Right lobe of liver (tissue), 6 donors: ENCODE measurements at regions not wholly inside any gene's neighbourhood (a gene's known extent, or its start where the extent isn't known, plus 50 kb on each side); places are given as distances from the start of the nearest gene placed in this dataset.

Experiments used
- ATAC-seq, 4 donors: fragments of 200-7000 bp; cut with Tn5 transposase; one replicate each; pipeline ENCODE4 v1.9.1; 2020; ENCODE audit warnings: mild to moderate bottlenecking in 4 of 4, moderate library complexity in 4 of 4
- DNase-seq, 3 donors: peaks; one replicate each; pipeline ENCODE4 v3.0.0-alpha.2; 2020
- H3K27ac ChIP-seq, 3 donors: fragments of 200-600 bp; one replicate each; pipeline ENCODE4 v1.8.0; 2022
- H3K27me3 ChIP-seq, 2 donors: fragments of 200-600 bp; one replicate each; pipeline ENCODE4 v1.8.0; 2022
- H3K36me3 ChIP-seq, 4 donors: fragments of 200-600 bp; sonication (generic) in 1 of 4; one replicate each; pipeline versions ENCODE4 v1.5.1 to v1.8.0; 2017 to 2022; ENCODE audit warnings: control low read depth in 1 of 4
- H3K4me1 ChIP-seq, 4 donors: fragments of 200-600 bp; sonication (generic) in 1 of 4; one replicate each; pipeline versions ENCODE4 v1.5.1 to v1.8.0; 2017 to 2022; ENCODE audit warnings: control low read depth in 1 of 4
- H3K4me3 ChIP-seq, 3 donors: fragments of 200-600 bp; one replicate each; pipeline ENCODE4 v1.8.0; 2022
- H3K9me3 ChIP-seq, 4 donors: fragments of 200-600 bp; sonication (generic) in 1 of 4; one replicate each; pipeline versions ENCODE4 v1.5.1 to v1.8.0; 2017 to 2022; ENCODE audit warnings: control low read depth in 1 of 4
- CTCF ChIP-seq, 4 donors: fragments of 200-600 bp in 3 of 4; fragments of 450-650 bp in 1 of 4; IDR thresholded peaks; one replicate each; pipeline versions ENCODE4 v1.5.1 to v1.8.0; 2016 to 2022; ENCODE audit warnings: antibody characterized with exemption in 4 of 4, mild to moderate bottlenecking in 2 of 4
- POLR2A ChIP-seq: fragments of 450-650 bp; IDR thresholded peaks from one replicate; pipeline ENCODE4 v1.6.1; 2017; ENCODE audit warnings: antibody characterized with exemption, mild to moderate bottlenecking
- WGBS: methylation state at CpG from one replicate; pipeline ENCODE4 v1.1.6; 2018; ENCODE audit warnings: low coverage, low lambda C conversion rate; ENCODE audit not compliant: insufficient coverage; ENCODE audit errors: missing lambda C conversion rate; 5-methylcytosine and 5-hydroxymethylcytosine counted together
- intact Hi-C, 2 donors: fragments of 100-400 bp; cut with DNase I; formaldehyde crosslinking; loops; one replicate each; pipeline versions ENCODE4 v1.11.2 to v1.14.1; 2022
- donor health status: DM: no; HTN: yes; CAD: no.
- donor health status: DM: no; HTN: no; CAD: no.
- donor health status: DM: no; HTN: no; CAD: no.
- donor health status: DM: no; HTN: yes; CAD: no.
- donor health status: DM: no; HTN: yes; CAD: no.

- H3K27me3 ChIP-seq, result no peaks in the 10 kb centered on the region
- TF ChIP-seq CTCF (IDR thresholded peaks at IDR 0.05) (no peak), POLR2A (no peak)
- 31% methylated on average over 10 of the region's 10 CpGs for WGBS
- intact Hi-C loops, result no loop called here
- H3K4me3 ChIP-seq, result no peak overlapping the region
- no peak overlapping the region for H3K27ac ChIP-seq
- no peaks in the 10 kb centered on the region for H3K9me3 ChIP-seq
- DNase-seq, result no peak
- ATAC-seq, result no peak
- no peaks in the 10 kb centered on the region for H3K4me1 ChIP-seq
- no peaks in the 10 kb centered on the region for H3K36me3 ChIP-seq
These were observed 164.3 kb downstream of the SMC2 start for GRCh38 chr9:104258296-104259011.

- Histone ChIP-seq H3K4me3 (no peak overlapping the region), H3K9me3 (no peaks in the 10 kb centered on the region), H3K27ac (no peak overlapping the region), H3K4me1 (no peaks in the 10 kb centered on the region), H3K36me3 (no peaks in the 10 kb centered on the region), H3K27me3 (no peaks in the 10 kb centered on the region)
- 71% methylated on average over 3 of the region's 3 CpGs for WGBS
- DNase-seq (no peak), ATAC-seq (no peak)
- no peak for TF ChIP-seq CTCF (IDR thresholded peaks at IDR 0.05)
- no peak for TF ChIP-seq POLR2A
- intact Hi-C loops, result no loop called here
These were observed 165.9 kb downstream of the SMC2 start for GRCh38 chr9:104260004-104260403.

- no peak for TF ChIP-seq POLR2A
- no peak for TF ChIP-seq CTCF (IDR thresholded peaks at IDR 0.05)
- Histone ChIP-seq H3K4me3 (no peak overlapping the region), H3K9me3 (no peaks in the 10 kb centered on the region), H3K36me3 (no peaks in the 10 kb centered on the region), H3K4me1 (no peaks in the 10 kb centered on the region), H3K27me3 (no peaks in the 10 kb centered on the region), H3K27ac (no peak overlapping the region)
- WGBS, result 78% methylated on average over 2 of the region's 2 CpGs
- no peak for DNase-seq
- intact Hi-C loops, result no loop called here
- no peak for ATAC-seq
These were observed 169.8 kb downstream of the SMC2 start for GRCh38 chr9:104263942-104264341.

GRCh38 chr9:104264431-104264830, 170.3 kb downstream of the SMC2 start:
- TF ChIP-seq POLR2A (no peak), CTCF (IDR thresholded peaks at IDR 0.05) (no peak)
- Histone ChIP-seq H3K9me3 (no peaks in the 10 kb centered on the region), H3K27me3 (no peaks in the 10 kb centered on the region), H3K4me1 (peaks cover 0 to 5% (median 2%) of the 10 kb centered on the region in 4 donors), H3K4me3 (no peak overlapping the region), H3K36me3 (no peaks in the 10 kb centered on the region), H3K27ac (no peak overlapping the region)
- WGBS, result 29% methylated on average over 1 of the region's 1 CpG
- DNase-seq (no peak), ATAC-seq (no peak)
- intact Hi-C loops, result no loop called here

GRCh38 chr9:104269374-104269773, 175.3 kb downstream of the SMC2 start:
- DNase-seq (no peak), ATAC-seq (peak in 1 of 4 donors; percentile 71)
- intact Hi-C loops, result no loop called here
- Histone ChIP-seq H3K4me3 (no peak overlapping the region), H3K27me3 (no peaks in the 10 kb centered on the region), H3K4me1 (peaks cover 0 to 25% (median 6%) of the 10 kb centered on the region in 4 donors), H3K27ac (no peak overlapping the region), H3K9me3 (no peaks in the 10 kb centered on the region), H3K36me3 (no peaks in the 10 kb centered on the region)
- no peak for TF ChIP-seq CTCF (IDR thresholded peaks at IDR 0.05)
- TF ChIP-seq POLR2A, result no peak
